ENCODE measurements at regions not wholly inside any gene's neighbourhood (a gene's known extent, or its start where the extent isn't known, plus 50 kb on each side); places are given as distances from the start of the nearest gene placed in this dataset.

- DNase-seq (ENCODE audit: low read depth) = no peak
- TF ChIP-seq, protein P1, sequence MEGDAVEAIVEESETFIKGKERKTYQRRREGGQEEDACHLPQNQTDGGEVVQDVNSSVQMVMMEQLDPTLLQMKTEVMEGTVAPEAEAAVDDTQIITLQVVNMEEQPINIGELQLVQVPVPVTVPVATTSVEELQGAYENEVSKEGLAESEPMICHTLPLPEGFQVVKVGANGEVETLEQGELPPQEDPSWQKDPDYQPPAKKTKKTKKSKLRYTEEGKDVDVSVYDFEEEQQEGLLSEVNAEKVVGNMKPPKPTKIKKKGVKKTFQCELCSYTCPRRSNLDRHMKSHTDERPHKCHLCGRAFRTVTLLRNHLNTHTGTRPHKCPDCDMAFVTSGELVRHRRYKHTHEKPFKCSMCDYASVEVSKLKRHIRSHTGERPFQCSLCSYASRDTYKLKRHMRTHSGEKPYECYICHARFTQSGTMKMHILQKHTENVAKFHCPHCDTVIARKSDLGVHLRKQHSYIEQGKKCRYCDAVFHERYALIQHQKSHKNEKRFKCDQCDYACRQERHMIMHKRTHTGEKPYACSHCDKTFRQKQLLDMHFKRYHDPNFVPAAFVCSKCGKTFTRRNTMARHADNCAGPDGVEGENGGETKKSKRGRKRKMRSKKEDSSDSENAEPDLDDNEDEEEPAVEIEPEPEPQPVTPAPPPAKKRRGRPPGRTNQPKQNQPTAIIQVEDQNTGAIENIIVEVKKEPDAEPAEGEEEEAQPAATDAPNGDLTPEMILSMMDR (IDR thresholded peaks at IDR 0.05; ENCODE audit: low read length, missing control alignments) = no peak
- H3K4me3 ChIP-seq (replicated peaks; ENCODE audit: low read depth, low read length) = no peak overlapping the region
Measured at GRCh38 chr18:78679613-78680260, 299.9 kb upstream of the SALL3 start.

- DNase-seq (ENCODE audit: low read depth) = no peak
- TF ChIP-seq, protein P1 (IDR thresholded peaks at IDR 0.05; ENCODE audit: low read length, missing control alignments) = no peak
- H3K4me3 ChIP-seq (replicated peaks; ENCODE audit: low read depth, low read length) = no peak overlapping the region
Measured at GRCh38 chr18:78681396-78681795, 298.2 kb upstream of the SALL3 start.

DNA sequence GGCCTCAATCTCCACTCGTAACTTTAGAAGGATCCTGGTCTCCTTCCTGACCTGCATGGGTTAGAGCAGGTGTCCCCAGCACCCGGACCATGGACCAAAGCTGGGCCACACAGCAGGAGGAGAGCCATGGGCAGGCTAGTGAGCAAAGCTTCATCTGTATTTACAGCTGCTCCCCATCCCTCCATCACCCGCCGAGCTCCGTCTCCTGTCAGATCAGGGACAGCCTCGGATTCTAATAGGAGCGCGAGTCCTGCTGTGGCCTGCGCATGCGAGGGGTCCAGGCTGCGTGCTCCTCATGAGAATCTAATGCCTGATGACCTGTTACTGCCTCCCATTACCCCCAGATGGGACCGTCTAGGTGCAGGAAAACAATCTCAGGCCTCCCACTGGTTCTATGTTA is 297.7 kb upstream of the SALL3 start:
- DNase-seq (ENCODE audit: low read depth) = no peak
- no peak overlapping the region for H3K4me3 ChIP-seq (replicated peaks; ENCODE audit: low read depth, low read length)
- TF ChIP-seq, protein P1 (IDR thresholded peaks at IDR 0.05; ENCODE audit: low read length, missing control alignments) = no peak

GRCh38 chr18:78682716-78683115 is 296.9 kb upstream of the SALL3 start:
- DNase-seq (ENCODE audit: low read depth) = no peak
- TF ChIP-seq, protein P1 (IDR thresholded peaks at IDR 0.05; ENCODE audit: low read length, missing control alignments) = no peak
- H3K4me3 ChIP-seq (replicated peaks; ENCODE audit: low read depth, low read length) = no peak overlapping the region

DNA sequence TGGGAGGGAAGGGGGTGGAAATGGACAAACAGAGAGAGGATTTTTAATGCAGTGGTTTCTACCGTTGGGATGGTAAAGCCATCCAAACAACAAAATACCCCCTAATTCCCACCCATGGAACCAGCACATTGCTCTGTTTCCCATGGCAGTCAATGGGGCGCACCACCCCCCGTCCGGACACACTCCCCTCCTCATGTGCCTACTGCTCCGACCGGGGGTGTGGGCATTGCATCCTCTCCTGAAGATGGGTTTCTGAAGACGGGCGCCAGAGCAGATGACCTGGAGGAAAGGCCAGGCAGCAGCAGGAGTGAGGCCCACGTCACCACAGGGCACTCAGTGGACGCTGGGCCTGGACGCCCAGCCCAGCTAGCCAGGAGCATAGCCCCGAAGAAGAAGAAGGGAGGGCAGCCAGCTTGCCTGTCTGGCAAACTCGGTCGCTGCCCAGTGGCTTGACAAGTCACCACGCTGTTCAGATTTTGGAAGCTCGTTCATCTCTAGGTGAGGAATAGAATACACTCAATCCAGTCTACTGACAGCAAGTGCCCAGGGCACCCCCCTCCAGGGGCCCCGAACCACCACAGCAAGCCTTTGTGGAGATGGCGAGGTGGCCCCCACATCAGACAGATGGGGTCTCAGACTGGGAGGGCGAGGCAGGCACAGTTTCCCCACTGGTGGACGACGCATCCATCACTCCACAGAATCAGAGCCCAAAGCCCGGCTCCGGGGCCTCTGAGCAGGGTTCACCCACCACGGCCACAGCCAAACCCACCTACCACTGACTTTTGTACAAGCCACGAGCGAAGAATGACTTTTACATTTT is 296.2 kb upstream of the SALL3 start:
- no peak overlapping the region for H3K4me3 ChIP-seq (replicated peaks; ENCODE audit: low read depth, low read length)
- TF ChIP-seq, protein P1 (IDR thresholded peaks at IDR 0.05; ENCODE audit: low read length, missing control alignments) = no peak
- DNase-seq (ENCODE audit: low read depth) = no peak

- TF ChIP-seq, protein P1 (IDR thresholded peaks at IDR 0.05; ENCODE audit: low read length, missing control alignments) = no peak
- no peak for DNase-seq (ENCODE audit: low read depth)
- no peak overlapping the region for H3K4me3 ChIP-seq (replicated peaks; ENCODE audit: low read depth, low read length)
Measured at GRCh38 chr18:78685250-78685979, 294.2 kb upstream of the SALL3 start.

Measured in fibroblast of pulmonary artery (primary cell).